Panc1 (cell line): ENCODE measurements at regions not wholly inside any gene's neighbourhood (a gene's known extent, or its start where the extent isn't known, plus 50 kb on each side); places are given as distances from the start of the nearest gene placed in this dataset.

Source experiments
- ATAC-seq: fragments of 200-7000 bp; cut with Tn5 transposase; 2 replicates; pipeline ENCODE4 v1.9.1; 2020; ENCODE audit warnings: mild to moderate bottlenecking, moderate library complexity
- BruUV-seq: library from RNA; stranded (reverse); fragments of 400-500 nt; replicated peaks from 2 replicates; lab custom pipeline; 2021; lab: Mats Ljungman, UMichigan
- CTCF ChIA-PET: fragments of 300-600 bp; sonication (Branson Sonifier 250); formaldehyde crosslinking; loops from one replicate; lab custom pipeline; 2022; ENCODE audit warnings: antibody characterized with exemption; lab: Charles Lee
- POLR2A ChIA-PET: fragments of 300-600 bp; sonication (Branson Sonifier 250); formaldehyde crosslinking; loops from one replicate; lab custom pipeline; 2022; ENCODE audit warnings: antibody characterized with exemption; lab: Charles Lee
- DNase-seq: peaks from one replicate; pipeline ENCODE4 v3.0.0-alpha.2; 2010; ENCODE audit warnings: low read depth, low spot score
- H3K27ac ChIP-seq: 2 replicates; pipeline ENCODE4 v1.5.1; 2011; ENCODE audit warnings: mild to moderate bottlenecking, low read length, inconsistent platforms
- H3K27me3 ChIP-seq: fragments of 200-500 bp; sonication (Bioruptor generic); 2 replicates; pipeline ENCODE4 v1.6.0; 2014; ENCODE audit warnings: low read length, inconsistent platforms; ENCODE audit not compliant: control insufficient read depth, insufficient read depth
- H3K36me3 ChIP-seq: fragments of 200-500 bp; sonication (Bioruptor generic); 2 replicates; pipeline ENCODE4 v1.5.1; 2014; ENCODE audit warnings: inconsistent platforms, mild to moderate bottlenecking, low read length, moderate library complexity; ENCODE audit not compliant: control insufficient read depth, insufficient read depth
- H3K4me1 ChIP-seq: 2 replicates; pipeline ENCODE4 v1.5.1; 2011; ENCODE audit warnings: inconsistent platforms, mild to moderate bottlenecking, low read length, moderate library complexity; ENCODE audit not compliant: control insufficient read depth, insufficient read depth
- H3K4me3 ChIP-seq, 2 experiments: 2 replicates each; pipeline ENCODE4 v1.5.1; 2011 to 2012; ENCODE audit warnings: low read depth in 2 of 2, low read length in 2 of 2, mild to moderate bottlenecking in 2 of 2, inconsistent platforms in 1 of 2, moderate library complexity in 1 of 2
- H3K9me3 ChIP-seq: fragments of 200-500 bp; sonication (Bioruptor generic); 2 replicates; pipeline ENCODE4 v1.5.1; 2014; ENCODE audit warnings: low read depth, mild to moderate bottlenecking, inconsistent platforms, low read length, moderate library complexity; ENCODE audit not compliant: control insufficient read depth, insufficient read depth
- CTCF ChIP-seq: fragments of 450-650 bp; IDR thresholded peaks from 2 replicates; pipeline ENCODE4 v1.5.1; 2017; ENCODE audit warnings: mild to moderate bottlenecking
- POLR2AphosphoS5 ChIP-seq: IDR thresholded peaks from 2 replicates; pipeline ENCODE4 v1.6.1; 2012; ENCODE audit warnings: mild to moderate bottlenecking, low read depth, low read length, moderate library complexity
- SIN3A ChIP-seq: IDR thresholded peaks from 2 replicates; pipeline ENCODE4 v1.6.1; 2012; ENCODE audit warnings: low read depth, mild to moderate bottlenecking, low read length, moderate library complexity, borderline replicate concordance; ENCODE audit not compliant: insufficient read depth
- TCF7L2 ChIP-seq: IDR thresholded peaks from 2 replicates; pipeline ENCODE4 v1.6.1; 2011; ENCODE audit warnings: mild to moderate bottlenecking, low read depth, low read length, inconsistent platforms
- in situ Hi-C: cut with HindIII; loops from 2 replicates; pipeline ENCODE4 v1.10.0; 2016; ENCODE audit warnings: low sequenced_read_pairs, low pct_unique_long_range_greater_than_20kb
- intact Hi-C: fragments of 100-400 bp; cut with micrococcal nuclease; formaldehyde crosslinking; loops from one replicate; pipeline ENCODE4 v1.10.0; 2022; ENCODE audit not compliant: unreplicated experiment
- TF ChIP-seq, protein P1 (sequence below), 2 experiments: IDR thresholded peaks; 2 replicates each; pipeline ENCODE4 v1.6.1; 2011 to 2012; ENCODE audit warnings: low read depth in 2 of 2, control low read depth in 1 of 2, low read length in 1 of 2, mild to moderate bottlenecking in 1 of 2, moderate library complexity in 1 of 2; ENCODE audit not compliant: insufficient read depth in 1 of 2

DNA sequence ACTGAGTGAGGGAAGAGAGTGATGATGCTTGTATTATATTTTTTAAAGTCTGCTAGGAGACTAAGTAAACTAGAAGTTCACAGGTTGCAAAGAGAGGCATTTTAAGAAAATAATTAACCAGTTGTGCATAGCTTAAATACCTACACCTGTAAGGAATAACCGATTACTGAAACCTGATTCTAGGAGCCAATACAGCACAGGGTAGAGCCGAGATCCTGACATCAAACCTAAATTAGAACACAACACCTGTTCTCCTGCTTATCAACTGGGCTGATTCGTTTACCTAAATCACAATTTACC lies 54.8 kb downstream of the EPRS1 start:
- no peaks in the 10 kb centered on the region for H3K4me1 ChIP-seq
- no peak overlapping the region for H3K27ac ChIP-seq
- TF ChIP-seq POLR2AphosphoS5 (no peak), SIN3A (no peak), TCF7L2 (no peak), CTCF (no peak)
- TF ChIP-seq, protein P1, sequence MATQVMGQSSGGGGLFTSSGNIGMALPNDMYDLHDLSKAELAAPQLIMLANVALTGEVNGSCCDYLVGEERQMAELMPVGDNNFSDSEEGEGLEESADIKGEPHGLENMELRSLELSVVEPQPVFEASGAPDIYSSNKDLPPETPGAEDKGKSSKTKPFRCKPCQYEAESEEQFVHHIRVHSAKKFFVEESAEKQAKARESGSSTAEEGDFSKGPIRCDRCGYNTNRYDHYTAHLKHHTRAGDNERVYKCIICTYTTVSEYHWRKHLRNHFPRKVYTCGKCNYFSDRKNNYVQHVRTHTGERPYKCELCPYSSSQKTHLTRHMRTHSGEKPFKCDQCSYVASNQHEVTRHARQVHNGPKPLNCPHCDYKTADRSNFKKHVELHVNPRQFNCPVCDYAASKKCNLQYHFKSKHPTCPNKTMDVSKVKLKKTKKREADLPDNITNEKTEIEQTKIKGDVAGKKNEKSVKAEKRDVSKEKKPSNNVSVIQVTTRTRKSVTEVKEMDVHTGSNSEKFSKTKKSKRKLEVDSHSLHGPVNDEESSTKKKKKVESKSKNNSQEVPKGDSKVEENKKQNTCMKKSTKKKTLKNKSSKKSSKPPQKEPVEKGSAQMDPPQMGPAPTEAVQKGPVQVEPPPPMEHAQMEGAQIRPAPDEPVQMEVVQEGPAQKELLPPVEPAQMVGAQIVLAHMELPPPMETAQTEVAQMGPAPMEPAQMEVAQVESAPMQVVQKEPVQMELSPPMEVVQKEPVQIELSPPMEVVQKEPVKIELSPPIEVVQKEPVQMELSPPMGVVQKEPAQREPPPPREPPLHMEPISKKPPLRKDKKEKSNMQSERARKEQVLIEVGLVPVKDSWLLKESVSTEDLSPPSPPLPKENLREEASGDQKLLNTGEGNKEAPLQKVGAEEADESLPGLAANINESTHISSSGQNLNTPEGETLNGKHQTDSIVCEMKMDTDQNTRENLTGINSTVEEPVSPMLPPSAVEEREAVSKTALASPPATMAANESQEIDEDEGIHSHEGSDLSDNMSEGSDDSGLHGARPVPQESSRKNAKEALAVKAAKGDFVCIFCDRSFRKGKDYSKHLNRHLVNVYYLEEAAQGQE (IDR thresholded peaks at IDR 0.05; ENCODE audit: insufficient read depth in 1 of 2, low read depth in 2 of 2, low read length in 1 of 2), result no peak
- no peaks in the 10 kb centered on the region for H3K9me3 ChIP-seq
- BruUV-seq, result no TSS peak
- H3K27me3 ChIP-seq, result no peaks in the 10 kb centered on the region
- H3K4me3 ChIP-seq, result no peak overlapping the region
- DNase-seq (no peak), ATAC-seq (no peak)
- H3K36me3 ChIP-seq, result peaks cover 18% of the 10 kb centered on the region
- ChIA-PET POLR2A (no interaction called here), CTCF (interaction anchor here (1.0 kb wide), 1 partner anchor 132 kb away, joined by 3 read pairs; no protein-coding TSS in a partner anchor)
- intact Hi-C loops (no loop called here), in situ Hi-C loops (no loop called here)

DNA sequence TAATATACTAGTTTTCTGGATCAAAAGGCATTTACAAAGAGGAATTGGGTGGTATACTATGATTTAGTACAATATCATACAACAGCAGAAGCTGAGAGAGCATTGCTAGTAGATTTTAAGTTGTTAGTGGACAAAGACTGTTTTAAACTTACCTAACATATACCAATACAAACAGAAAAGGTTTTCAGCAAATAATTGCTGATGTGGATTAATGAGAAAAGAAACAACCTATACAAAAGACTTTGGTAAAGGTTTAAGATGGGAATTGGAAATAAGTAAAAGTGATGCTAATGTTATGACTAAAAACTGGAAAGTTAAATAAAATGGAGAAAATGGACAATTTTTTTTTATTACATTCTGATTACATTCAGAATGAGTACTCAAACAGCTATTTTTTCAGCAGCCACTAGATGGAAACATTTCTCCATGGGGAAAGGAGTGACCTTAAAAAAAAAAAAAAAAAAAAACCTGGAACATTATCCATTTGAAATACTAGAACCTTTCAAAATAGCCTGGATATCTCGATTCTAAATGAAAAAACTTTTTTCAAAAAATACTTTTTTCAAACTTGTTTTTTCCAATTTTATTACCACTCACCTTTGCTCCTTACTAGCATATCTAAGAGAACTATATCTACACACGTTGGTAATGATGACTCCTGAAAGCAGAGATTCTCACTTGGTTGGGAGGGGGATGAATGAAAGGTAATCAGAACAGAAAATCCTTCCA lies 55.4 kb downstream of the EPRS1 start:
- Histone ChIP-seq H3K36me3 (peaks cover 18% of the 10 kb centered on the region), H3K27me3 (no peaks in the 10 kb centered on the region), H3K9me3 (no peaks in the 10 kb centered on the region), H3K4me3 (no peak overlapping the region), H3K4me1 (no peaks in the 10 kb centered on the region), H3K27ac (no peak overlapping the region)
- ChIA-PET CTCF (interaction anchor here (0.7 to 1.0 kb wide), 2 partner anchors 89 to 133 kb away, joined by 3 to 9 read pairs; no protein-coding TSS in a partner anchor), POLR2A (no interaction called here)
- peak; percentile 75; the same call in 1 of the 2 replicates for TF ChIP-seq CTCF
- TF ChIP-seq POLR2AphosphoS5, result no peak
- no peak for ATAC-seq
- in situ Hi-C loops (no loop called here), intact Hi-C loops (no loop called here)
- BruUV-seq, result TSS peak; percentile 18
- DNase-seq, result peak; percentile 5
